ENCODE measurements at regions not wholly inside any gene's neighbourhood (a gene's known extent, or its start where the extent isn't known, plus 50 kb on each side); places are given as distances from the start of the nearest gene placed in this dataset.
"Not testable (repeated sequence)": the region's sequence is repeated elsewhere in the genome, so short reads cannot be mapped to it uniquely, and the experiment has no call there.

DNA sequence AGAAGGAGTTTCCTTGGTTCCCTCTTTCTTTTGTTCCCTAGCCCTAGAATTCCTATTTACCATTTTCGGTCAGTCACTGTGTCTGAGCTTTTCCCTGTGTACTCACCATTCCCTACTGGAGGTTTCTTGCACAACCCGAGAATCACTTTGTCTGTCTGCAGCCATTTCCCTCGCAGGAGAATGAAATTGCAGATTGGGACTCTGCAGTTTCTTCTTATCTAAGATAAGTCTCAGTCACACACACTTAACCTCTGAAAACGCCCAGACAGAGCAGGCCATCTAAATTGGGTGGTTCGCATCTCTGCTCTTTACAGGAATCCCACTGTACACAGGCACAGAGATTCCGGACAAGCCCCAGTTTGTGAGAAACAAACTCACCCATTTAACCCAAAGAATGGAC lies 58.6 kb upstream of the CNTNAP2 start:
- no peak for DNase-seq

DNA sequence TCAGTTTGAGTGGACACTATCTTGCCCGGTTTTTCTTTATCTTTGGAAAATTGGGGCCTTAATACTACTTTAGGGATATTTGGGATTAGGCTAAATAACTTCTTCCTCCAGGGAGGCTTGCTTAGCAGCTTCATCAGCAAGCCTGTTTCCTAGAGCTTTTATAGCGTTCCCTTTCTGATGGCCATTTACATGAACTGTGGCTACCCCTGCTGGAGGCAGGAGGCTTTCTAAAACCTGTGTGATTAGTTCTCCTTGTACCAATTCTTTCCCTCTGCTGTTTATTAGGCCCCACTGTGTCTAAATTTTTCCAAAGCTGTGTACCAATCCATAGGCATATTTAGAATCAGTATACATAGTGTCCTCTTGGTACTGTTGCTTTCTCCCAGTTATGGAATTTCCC lies 61.7 kb upstream of the CNTNAP2 start:
- DNase-seq: no peak

DNA sequence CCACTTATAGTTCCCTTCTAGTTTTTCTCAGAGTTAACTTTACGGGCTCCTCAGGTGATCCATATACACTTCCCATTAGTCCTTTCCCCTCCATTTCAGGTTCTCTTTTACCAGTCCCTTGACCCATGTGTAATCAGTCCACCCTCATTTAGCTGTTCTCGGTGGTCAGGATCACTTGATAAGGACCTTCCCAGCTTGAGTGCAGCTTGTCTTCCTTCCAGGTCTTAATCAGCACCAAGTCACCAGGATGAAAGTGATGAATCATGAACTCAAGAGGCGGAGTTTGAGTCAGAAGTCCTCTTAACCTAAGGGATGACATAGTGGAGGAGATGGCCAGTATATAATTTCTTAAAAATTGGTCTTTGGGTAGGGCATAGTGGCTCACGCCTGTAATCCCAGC lies 63.1 kb upstream of the CNTNAP2 start:
- no peak for DNase-seq

DNA sequence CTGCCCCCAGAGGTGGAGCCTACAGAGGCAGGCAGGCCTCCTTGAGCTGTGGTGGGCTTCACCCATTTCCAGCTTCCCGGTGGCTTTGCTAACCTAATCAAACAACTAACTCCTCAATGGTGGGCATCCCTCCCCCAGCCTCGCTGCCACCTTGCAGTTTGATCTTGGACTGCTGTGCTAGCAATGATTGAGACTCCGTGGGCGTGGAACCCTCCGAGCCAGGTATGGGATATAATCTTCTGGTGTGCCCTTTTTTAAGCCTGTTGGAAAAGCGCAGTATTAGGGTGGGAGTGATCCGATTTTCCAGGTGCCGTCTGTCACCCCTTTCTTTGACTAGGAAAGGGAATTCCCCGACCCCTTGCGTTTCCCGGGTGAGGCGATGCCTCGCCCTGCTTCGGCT lies 73.3 kb upstream of the CNTNAP2 start:
- DNase-seq: not testable (repeated sequence)

DNA sequence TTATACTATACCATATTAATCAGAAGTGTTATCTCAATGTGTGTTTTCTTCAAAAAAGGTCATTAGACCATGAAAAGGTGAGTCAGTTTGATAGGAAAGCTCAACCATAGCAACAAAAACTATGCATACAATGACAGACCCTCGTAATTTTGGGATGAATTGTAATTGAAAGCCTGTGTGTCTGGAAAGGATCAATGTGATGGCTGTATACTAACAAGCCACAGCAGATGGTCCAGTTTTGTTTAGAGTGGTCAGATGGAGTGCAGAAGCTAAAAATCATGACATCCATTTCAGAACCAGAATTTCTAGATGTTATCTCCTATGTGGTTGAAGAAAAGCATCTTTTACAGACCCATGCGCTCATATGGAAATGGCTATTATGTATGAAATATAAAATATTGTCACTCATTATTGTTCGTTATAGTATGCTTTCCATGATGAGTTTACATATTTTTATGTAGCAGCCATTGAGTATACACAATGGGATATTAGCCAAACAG lies 88.3 kb upstream of the CNTNAP2 start:
- no peak for DNase-seq

DNA sequence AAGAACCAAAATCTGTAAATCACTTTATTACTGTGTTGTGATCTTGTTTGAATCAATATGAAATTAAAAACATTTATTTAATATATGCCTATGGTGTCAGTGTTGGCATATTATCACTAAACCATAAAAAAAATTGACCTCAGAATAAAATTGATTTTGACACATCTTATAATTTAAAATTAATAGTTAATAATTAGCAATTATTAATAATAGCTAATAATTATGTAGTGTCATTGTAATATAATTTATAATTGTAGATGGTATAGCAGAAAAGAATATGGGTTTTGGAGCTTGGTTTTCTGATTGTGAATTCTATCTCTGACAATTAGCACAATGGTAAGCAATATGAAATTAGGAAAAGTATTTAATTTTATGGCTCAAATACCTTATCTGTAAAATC lies 89.4 kb upstream of the CNTNAP2 start:
- no peak for DNase-seq

DNA sequence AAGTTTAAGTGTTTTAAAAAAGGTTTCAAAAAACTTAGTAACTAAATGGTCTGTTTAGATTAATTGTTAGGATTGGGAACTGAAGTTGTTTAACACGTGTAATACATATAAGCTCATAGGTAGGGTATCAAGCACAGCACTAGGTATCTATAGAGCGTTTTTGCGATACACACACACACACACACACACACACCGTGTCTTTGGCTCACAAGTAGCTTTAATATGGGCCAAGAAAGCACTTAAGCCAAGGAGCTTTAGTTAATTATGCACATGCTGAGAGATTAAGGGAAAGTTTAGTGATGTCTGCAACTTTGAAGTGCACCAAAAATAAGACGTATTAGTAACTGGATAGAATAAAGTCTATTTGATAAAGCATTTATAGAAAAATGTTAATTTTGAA lies 93.8 kb upstream of the CNTNAP2 start:
- DNase-seq: no peak

DNA sequence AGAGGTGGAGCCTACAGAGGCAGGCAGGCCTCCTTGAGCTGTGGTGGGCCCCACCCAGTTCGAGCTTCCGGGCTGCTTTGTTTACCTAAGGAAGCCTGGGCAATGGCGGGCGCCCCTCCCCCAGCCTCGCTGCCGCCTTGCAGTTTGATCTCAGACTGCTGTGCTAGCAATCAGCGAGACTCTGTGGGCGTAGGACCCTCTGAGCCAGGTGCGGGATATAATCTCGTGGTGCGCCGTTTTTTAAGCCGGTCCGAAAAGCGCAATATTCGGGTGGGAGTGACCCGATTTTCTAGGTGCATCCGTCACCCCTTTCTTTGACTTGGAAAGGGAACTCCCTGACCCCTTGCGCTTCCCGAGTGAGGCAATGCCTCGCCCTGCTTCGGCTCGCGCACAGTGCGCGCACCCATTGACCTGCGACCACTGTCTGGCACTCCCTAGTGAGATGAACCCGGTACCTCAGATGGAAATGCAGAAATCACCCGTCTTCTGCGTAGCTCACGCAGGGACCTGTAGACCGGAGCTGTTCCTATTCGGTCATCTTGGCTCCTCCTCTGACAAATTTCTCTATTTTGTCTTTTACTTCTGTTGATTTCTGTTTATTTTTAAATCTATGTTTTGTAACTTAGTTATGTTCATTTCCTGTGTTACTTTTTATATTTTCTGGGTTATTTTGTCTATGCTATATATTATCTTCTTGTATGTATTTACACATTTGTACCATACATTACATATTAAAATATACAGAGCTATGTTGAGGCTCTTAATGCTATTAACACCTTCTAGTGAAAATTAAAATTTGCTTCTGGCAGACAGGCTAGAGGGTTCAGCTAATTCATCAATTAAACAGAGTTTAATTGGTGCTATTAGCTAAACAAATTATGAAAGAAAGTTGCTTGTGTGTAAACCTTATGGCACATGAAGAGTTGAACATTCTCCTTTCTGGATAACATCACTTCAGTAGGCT lies 97.3 kb upstream of the CNTNAP2 start:
- DNase-seq: not testable (repeated sequence)

DNA sequence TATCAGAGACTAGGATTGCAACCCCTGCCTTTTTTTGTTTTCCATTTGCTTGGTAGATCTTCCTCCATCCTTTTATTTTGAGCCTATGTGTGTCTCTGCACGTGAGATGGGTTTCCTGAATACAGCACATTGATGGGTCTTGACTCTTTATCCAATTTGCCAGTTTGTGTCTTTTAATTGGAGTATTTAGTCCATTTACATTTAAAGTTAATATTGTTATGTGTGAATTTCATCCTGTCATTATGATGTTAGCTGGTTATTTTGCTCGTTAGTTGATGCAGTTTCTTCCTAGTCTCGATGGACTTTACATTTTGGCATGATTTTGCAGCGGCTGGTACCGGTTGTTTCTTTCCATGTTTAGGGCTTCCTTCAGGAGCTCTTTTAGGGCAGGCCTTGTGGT lies 99.2 kb upstream of the CNTNAP2 start:
- DNase-seq: not testable (repeated sequence)

DNA sequence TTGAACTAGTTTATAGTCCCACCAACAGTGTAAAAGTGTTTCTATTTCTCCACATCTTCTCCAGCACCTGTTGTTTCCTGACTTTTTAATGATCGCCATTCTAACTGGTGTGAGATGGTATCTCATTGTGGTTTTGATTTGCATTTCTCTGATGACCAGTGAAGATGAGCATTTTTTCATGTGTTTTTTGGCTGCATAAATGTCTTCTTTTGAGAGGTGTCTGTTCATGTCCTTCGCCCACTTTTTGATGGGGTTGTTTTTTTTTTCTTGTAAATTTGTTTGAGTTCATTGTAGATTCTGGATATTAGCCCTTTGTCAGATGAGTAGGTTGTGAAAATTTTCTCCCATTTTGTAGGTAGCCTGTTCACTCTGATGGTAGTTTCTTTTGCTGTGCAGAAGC lies 102.4 kb upstream of the CNTNAP2 start:
- not testable (repeated sequence) for DNase-seq

DNA sequence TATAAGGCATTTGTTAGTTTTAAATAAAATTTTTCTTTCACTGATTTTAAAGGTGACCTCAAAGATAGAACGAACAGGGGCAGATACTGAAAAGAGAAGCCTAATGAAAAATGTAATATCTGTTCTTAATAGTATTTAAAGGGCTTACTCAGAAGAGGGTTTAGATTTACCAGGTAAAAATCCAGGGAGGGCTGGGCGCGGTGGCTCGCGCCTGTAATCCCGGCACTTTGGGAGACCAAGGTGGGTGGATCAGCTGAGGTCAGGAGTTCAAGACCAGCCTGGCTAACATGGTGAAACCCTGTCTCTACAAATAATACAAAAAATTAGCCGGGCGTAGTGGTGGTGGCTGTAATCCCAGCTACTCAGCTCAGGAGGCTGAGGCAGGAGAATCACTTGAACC lies 108.3 kb upstream of the CNTNAP2 start:
- DNase-seq: no peak

DNA sequence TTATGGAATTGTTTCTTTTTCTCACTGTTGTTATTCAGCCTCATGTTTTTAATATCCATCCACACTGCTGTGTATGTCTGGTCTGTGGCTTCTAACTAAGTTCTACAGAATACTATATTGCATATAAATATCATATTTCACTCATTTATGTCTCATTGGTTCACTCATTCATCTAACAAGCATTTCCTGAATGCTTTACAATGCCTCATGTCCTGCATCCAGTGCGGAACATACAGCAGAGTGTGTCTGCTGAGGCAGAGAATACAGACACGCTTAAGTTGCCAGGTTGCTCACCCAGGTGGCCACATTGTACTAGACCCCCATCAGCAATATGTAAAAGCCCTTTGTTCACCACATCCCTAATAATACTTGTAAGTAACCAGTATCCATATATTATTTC lies 111.8 kb upstream of the CNTNAP2 start:
- DNase-seq: no peak

DNA sequence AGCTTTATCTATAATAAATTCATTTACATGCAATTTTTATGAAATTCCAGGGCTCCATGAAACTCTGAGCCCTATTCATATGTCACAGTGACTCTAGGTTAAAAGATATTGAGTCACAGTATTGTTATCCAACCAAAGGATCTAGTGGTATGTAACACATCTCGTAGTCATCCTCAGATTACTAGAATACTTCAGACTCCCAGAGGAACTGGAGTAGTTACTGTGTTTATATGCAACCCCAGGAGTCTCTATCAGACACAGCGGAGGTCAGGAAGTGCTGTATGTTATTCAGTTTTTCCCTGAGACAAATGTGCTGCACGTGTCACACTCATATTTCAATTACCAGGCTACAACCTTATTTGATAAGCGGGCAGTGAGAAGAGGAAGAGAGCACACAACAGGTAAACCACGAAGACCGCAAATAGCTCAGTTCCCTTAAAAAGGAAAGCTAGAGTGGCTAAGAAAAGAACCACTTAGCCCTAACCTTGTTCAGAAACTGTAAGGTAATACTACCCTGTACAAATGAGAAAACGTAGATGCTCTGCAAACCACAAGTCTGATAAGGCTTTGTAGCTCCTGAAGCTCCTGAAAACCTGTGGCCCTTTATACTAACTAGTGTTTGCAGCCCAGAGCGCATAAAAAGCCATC lies 114.0 kb upstream of the CNTNAP2 start:
- no peak for DNase-seq

DNA sequence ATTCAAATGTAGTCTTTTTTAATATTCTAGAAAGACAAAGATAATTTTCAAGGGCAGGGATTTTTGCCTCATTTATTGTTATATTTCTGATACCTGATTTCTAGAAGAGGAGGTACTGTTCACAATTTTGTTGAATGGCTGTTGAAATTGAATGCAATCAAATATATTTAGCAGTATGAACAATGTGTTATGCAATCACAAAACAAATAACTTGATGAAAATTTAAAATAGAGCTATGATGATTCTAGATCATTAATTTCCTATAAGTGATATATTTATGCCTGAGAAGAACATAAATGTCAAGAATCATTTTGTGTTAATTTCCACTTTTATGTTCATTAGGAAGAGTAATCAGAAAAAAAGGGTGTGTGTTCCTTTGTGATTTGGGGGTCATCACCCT lies 114.6 kb upstream of the CNTNAP2 start:
- DNase-seq: no peak

DNA sequence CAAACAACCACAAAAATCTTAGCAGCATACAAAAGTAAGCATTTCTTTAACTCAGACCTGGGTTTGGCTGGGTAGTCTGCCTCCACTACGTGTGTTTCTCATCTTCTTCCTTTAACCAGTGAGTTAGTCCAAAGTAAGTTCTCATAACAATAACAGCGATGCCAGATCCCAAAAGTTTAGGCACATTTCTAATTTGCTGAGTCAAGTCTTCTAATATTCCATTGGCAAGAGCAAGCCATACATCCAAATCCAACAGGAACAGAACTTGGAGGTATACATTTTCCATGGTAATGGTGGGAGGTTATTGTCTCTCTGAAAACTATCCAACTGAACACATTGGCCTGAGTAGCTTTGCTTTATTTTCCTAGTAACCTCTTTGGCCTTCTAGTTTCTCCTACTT lies 115.7 kb upstream of the CNTNAP2 start:
- no peak for DNase-seq

DNA sequence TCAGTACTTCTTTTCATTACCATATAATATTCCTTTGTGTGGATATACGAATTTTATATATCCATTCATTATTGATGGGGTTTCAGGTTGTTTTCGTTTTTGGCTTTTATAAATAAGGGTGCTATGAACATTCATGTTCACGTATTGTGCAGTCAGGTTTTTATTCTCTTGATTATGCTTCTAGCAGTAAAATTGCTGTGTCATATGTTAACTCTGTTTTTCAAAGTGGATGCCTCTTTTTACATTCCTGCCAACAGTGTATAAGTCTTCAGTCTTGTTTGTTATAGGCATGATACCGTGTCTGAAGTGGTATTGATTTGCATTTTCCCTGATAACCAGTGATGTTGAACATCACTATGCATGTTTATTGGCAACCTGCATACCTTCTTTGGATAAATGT lies 127.1 kb upstream of the CNTNAP2 start:
- DNase-seq: no peak

DNA sequence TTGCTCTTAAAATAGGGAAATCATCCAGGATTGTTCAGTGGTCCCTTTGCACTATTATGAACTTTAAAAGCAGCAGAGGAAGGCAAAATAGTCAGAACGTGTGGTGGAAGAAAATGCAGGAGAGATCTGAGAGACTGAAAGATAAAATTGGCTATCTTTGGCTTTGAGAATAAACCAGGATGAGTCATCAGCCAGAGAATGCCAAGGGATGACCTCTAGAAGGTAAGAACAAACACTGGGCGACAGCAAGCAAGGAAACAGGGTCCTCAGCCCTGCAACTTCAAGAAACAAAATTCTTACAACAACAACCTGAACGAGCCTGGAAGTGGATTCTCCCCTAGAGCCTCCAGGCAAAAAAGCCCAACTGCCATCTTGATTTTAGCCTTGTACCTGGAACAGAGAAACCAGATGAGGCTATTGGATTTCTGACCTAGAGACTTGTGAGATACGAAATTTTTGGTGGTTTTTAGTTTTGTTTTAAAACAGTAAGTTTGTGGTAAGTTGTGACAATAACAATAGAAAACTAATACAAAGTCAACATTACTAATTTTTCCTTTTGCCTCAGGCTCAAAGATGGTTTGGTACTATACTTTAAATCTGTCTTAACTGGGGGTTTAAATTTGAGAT lies 130.2 kb upstream of the CNTNAP2 start:
- DNase-seq: no peak

DNA sequence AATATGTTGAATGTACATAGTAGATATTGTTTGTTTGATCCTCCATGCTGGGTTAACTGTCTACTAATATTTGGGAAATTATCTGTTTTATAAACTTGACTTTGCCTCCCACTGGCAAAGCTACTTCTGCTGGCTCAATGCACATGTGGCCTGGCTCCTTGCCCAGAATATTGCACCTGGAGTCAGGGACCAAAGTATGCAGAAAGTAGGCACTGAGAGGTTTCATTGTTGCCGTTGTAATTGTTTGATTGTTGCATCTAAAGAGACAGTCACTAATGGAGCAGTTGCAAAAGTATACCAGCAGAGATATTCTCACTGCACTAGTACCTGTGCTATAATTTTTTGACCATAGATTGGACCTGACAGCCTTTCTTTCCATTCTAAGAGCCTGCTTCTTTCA lies 137.8 kb upstream of the CNTNAP2 start:
- DNase-seq: no peak

DNA sequence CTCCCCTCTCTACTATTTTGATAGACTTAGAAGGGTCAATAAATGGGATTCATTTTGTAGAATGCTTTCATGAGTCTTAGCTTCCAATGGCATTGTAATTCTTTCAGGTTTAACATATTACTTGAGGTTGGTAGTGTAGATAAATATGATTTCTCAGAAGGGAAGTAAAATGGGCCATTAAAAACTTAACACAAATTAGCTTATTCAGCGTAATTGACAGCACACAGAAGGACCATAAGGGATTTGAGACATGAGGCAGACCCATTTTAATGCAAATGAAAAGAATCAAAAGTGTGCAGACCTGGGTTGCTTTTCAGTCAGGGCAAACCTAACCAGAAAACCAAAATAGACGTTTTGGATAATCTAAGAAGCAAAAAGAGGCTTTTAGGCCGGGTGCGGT lies 156.6 kb upstream of the CNTNAP2 start:
- no peak for DNase-seq

DNA sequence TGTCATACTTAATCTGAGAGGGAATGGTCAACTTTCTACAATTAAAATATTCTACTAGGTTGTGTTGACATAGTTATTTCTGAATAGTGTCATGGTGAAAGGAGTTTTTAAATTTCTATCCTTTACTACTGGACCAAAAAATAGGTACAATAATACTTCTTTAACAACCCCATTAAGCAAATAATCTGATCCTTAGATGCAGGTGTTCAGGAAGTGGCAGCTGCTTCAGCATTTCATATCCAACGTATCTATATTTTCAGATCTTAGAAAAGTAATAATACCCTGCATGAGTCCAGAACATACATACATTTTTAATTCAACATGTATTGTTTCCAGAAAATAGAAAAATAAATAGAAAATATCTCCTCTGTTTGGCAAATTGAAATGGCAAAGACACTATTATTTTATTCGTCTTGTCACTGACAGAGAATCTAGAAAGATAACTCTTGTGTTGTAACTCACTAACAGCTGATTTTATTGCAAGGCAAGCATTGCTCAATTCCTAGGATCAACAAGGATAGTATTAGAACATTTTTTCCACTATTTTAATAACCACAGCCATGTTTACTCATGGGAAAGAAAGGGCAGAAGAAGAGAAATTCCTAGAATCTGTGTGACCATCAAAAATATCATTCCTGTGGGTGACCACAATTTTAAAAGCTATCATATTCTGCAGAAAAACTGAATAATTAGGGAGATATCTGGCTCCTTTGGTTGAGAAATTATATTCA lies 159.3 kb upstream of the CNTNAP2 start:
- no peak for DNase-seq

DNA sequence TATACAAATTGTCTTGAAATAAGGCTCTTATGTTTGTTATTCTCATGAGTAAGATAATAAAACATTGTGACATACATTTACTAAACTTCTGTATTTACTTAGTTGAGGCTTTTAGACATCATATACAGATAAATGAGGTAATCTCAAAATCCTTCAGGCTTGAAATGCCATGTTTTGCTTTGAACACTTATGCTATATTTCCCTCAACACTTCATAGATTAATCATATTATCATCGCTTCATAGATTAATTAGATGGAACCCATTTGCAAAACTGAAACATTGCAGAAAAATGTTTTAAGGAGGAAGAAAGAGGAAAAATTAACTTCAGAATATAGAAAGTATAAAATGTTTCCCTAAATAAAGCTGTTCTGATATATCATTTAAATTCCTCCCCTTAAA lies 165.0 kb upstream of the CNTNAP2 start:
- DNase-seq: no peak

DNA sequence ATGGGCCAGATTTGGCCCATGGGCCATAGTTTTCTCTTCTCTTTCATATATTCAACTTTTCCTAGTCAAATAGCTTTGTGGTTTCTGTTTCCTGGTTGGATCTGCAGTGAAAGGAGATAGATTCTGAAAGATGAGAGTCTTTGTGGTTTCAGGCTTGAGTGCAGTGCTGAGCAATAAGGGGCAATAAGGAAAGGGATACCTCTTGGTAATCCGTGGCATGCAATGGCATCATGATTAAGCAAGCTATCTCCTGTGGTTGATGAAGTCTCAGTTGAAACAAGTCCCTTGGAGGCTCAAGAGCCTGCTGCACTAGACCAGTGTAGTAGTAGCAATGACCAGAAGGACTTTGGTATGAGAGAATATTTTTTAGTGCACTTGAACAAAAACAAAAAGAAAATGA lies 187.7 kb upstream of the CNTNAP2 start:
- no peak for DNase-seq

DNA sequence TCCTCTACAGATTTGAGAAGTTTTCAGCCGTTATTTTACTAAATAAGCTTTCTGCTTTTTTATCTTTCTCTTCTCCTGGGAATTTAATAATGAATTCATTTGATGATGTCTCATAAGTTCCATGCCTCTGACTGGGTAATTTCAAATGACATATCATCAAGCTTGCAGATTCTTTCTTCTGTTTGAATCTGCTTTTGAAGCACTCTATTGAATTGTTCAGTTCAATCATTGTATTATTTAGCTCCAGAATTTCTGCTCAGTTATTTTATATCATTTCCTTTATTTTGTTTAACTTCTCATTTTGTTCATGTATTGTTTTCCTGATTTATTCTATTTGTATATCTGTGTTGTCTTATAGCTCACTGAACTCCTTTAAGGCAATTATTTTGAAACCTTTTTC lies 196.9 kb upstream of the CNTNAP2 start:
- DNase-seq: no peak

Measured in stimulated activated CD4-positive, alpha-beta T cell treated with anti-CD3 and anti-CD28 coated beads, Interleukin-2, amount 100 ng/mL, for 24 hours (primary cell).